Hepatocyte (in vitro differentiated cells): ENCODE measurements at regions not wholly inside any gene's neighbourhood (a gene's known extent, or its start where the extent isn't known, plus 50 kb on each side); places are given as distances from the start of the nearest gene placed in this dataset.
"Not testable (repeated sequence)": the region's sequence is repeated elsewhere in the genome, so short reads cannot be mapped to it uniquely, and the experiment has no call there.

Experiments used
- DNase-seq: peaks from one replicate; pipeline ENCODE4 v3.0.0-alpha.2; 2016; ENCODE audit warnings: low spot score
- H2AFZ ChIP-seq: fragments of 200-600 bp; sonication (generic); 2 replicates; pipeline ENCODE4 v1.6.0; 2016; ENCODE audit warnings: antibody characterized with exemption, mild to moderate bottlenecking
- H3K27ac ChIP-seq: fragments of 200-600 bp; sonication (generic); 2 replicates; pipeline ENCODE4 v1.5.1; 2016; ENCODE audit warnings: mild to moderate bottlenecking
- H3K27me3 ChIP-seq: fragments of 200-600 bp; sonication (generic); 2 replicates; pipeline ENCODE4 v1.6.1; 2016
- H3K36me3 ChIP-seq: fragments of 200-600 bp; sonication (generic); replicated peaks from 2 replicates; pipeline ENCODE4 v1.5.1; 2016; ENCODE audit warnings: low read depth; ENCODE audit not compliant: insufficient read depth
- H3K4me1 ChIP-seq: fragments of 200-600 bp; sonication (generic); 2 replicates; pipeline ENCODE4 v1.5.1; 2016; ENCODE audit warnings: mild to moderate bottlenecking, moderate library complexity; ENCODE audit not compliant: insufficient read depth
- H3K4me2 ChIP-seq: fragments of 200-600 bp; sonication (generic); 2 replicates; pipeline ENCODE4 v1.6.0; 2016
- H3K4me3 ChIP-seq: fragments of 200-600 bp; sonication (generic); 2 replicates; pipeline ENCODE4 v1.5.1; 2016; ENCODE audit warnings: mild to moderate bottlenecking
- H3K79me2 ChIP-seq: fragments of 200-600 bp; sonication (generic); 2 replicates; pipeline ENCODE4 v1.6.0; 2017; ENCODE audit warnings: mild to moderate bottlenecking
- H3K9me2 ChIP-seq: fragments of 200-600 bp; sonication (generic); replicated peaks from 2 replicates; pipeline ENCODE4 v1.6.0; 2017; ENCODE audit warnings: mild to moderate bottlenecking; ENCODE audit not compliant: insufficient read depth
- H3K9me3 ChIP-seq: fragments of 200-600 bp; sonication (generic); 2 replicates; pipeline ENCODE4 v1.5.1; 2016; ENCODE audit warnings: low read depth, mild to moderate bottlenecking
- H4K20me1 ChIP-seq: fragments of 200-600 bp; sonication (generic); 2 replicates; pipeline ENCODE4 v1.6.0; 2016; ENCODE audit warnings: mild to moderate bottlenecking; ENCODE audit not compliant: insufficient read depth, poor library complexity, severe bottlenecking
- CTCF ChIP-seq: fragments of 200-600 bp; sonication (generic); IDR thresholded peaks from 2 replicates; pipeline ENCODE4 v1.5.1; 2016; ENCODE audit warnings: antibody characterized with exemption, mild to moderate bottlenecking; ENCODE audit not compliant: poor library complexity
- EZH2 ChIP-seq: fragments of 200-600 bp; sonication (generic); IDR thresholded peaks from 2 replicates; pipeline ENCODE4 v1.6.1; 2016; ENCODE audit warnings: antibody characterized with exemption, mild to moderate bottlenecking, borderline replicate concordance
- EZH2phosphoT487 ChIP-seq: fragments of 200-600 bp; sonication (generic); IDR thresholded peaks from one replicate; pipeline ENCODE4 v1.6.1; 2018; ENCODE audit warnings: antibody characterized with exemption, mild to moderate bottlenecking, low read depth, moderate library complexity; ENCODE audit not compliant: unreplicated experiment, severe bottlenecking
- WGBS: methylation state at CpG from one replicate; pipeline ENCODE4 v1.1.6; 2016; ENCODE audit warnings: low lambda C conversion rate; ENCODE audit errors: missing lambda C conversion rate; 5-methylcytosine and 5-hydroxymethylcytosine counted together

- H2AFZ ChIP-seq, result no peak overlapping the region
Observed at GRCh38 chr20:1741309-1742048, 83.9 kb upstream of the SIRPG start.

GRCh38 chr20:1737134-1737533 is 79.6 kb upstream of the SIRPG start:
- no peak overlapping the region for H3K27ac ChIP-seq
- H3K9me3 ChIP-seq, result no peaks in the 10 kb centered on the region
- peaks cover 18% of the 10 kb centered on the region for H3K27me3 ChIP-seq
- no peaks in the 10 kb centered on the region for H3K9me2 ChIP-seq
- no peak overlapping the region for H2AFZ ChIP-seq
- WGBS, result 75% methylated on average over 1 of the region's 1 CpG
- no peaks in the 10 kb centered on the region for H3K79me2 ChIP-seq
- no peaks in the 10 kb centered on the region for H3K4me1 ChIP-seq
- H3K4me3 ChIP-seq, result no peak overlapping the region
- H4K20me1 ChIP-seq, result no peaks in the 10 kb centered on the region
- no peak for DNase-seq
- TF ChIP-seq EZH2phosphoT487, result no peak
- H3K36me3 ChIP-seq, result no peaks in the 10 kb centered on the region
- H3K4me2 ChIP-seq, result no peak overlapping the region

More at GRCh38 chr20:1741309-1742048, 83.9 kb upstream of the SIRPG start:
- Histone ChIP-seq H3K9me3 (no peaks in the 10 kb centered on the region), H3K4me2 (no peak overlapping the region), H3K79me2 (no peaks in the 10 kb centered on the region), H4K20me1 (no peaks in the 10 kb centered on the region), H3K27me3 (peaks cover 9% of the 10 kb centered on the region), H3K4me1 (no peaks in the 10 kb centered on the region), H3K27ac (no peak overlapping the region), H3K36me3 (no peaks in the 10 kb centered on the region), H3K9me2 (no peaks in the 10 kb centered on the region), H3K4me3 (no peak overlapping the region)
- TF ChIP-seq CTCF (no peak), EZH2phosphoT487 (no peak), EZH2 (no peak)
- 85% methylated on average over 6 of the region's 6 CpGs for WGBS
- no peak for DNase-seq

DNA sequence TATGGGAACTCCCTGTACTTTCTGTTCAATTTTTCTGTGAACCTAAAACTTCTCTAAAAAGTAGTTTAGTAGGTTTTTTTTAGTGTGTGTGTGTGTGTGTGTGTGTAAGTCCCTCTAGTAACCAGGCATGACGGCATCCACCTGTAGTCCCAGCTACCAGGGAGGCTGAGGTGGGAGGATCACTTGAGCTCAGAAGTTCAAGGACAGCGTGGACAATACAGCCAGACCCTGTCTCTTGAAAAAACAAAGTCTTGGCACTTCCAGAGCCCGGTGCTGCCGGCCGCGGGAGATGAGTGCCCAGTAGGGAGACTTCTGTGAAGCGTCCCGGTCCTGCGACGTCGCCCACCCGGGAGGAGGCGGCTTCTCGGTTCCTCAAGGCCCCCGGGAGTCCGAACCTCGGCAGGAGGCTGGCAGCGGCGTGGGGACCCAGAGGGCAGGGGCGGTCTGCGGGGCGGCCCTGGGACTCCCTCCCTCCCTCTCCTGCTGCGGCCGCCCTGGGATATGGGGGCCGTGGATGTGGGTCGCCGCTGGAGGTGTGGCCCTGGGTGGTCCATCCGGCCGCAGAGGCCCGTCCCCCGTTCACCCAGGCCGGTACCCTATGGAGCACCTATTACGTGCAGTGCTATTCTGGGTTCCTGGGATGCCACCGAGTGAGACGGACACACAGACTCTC is 78.0 kb upstream of the SIRPG start:
- Histone ChIP-seq H3K4me2 (no peak overlapping the region), H3K27ac (no peak overlapping the region), H2AFZ (no peak overlapping the region), H3K9me3 (no peaks in the 10 kb centered on the region), H3K4me1 (no peaks in the 10 kb centered on the region), H3K9me2 (no peaks in the 10 kb centered on the region), H3K79me2 (no peaks in the 10 kb centered on the region), H3K27me3 (peaks cover 10% of the 10 kb centered on the region), H3K4me3 (no peak overlapping the region), H3K36me3 (no peaks in the 10 kb centered on the region), H4K20me1 (no peaks in the 10 kb centered on the region)
- DNase-seq, result no peak
- 90% methylated on average over 29 of the region's 35 CpGs for WGBS
- no peak for TF ChIP-seq CTCF
- TF ChIP-seq EZH2phosphoT487, result no peak
- no peak for TF ChIP-seq EZH2

GRCh38 chr20:1734269-1734858 is 76.8 kb upstream of the SIRPG start:
- DNase-seq, result no peak
- no peak overlapping the region for H3K4me2 ChIP-seq
- peaks cover 10% of the 10 kb centered on the region for H3K27me3 ChIP-seq
- no peak overlapping the region for H2AFZ ChIP-seq
- H3K9me2 ChIP-seq, result no peaks in the 10 kb centered on the region
- H3K4me3 ChIP-seq, result no peak overlapping the region
- H3K27ac ChIP-seq, result no peak overlapping the region
- H3K36me3 ChIP-seq, result no peaks in the 10 kb centered on the region
- no peaks in the 10 kb centered on the region for H4K20me1 ChIP-seq
- no peaks in the 10 kb centered on the region for H3K79me2 ChIP-seq
- 74% methylated on average over 4 of the region's 4 CpGs for WGBS
- H3K9me3 ChIP-seq, result no peaks in the 10 kb centered on the region
- H3K4me1 ChIP-seq, result no peaks in the 10 kb centered on the region
- TF ChIP-seq EZH2phosphoT487 (no peak), EZH2 (no peak), CTCF (no peak)

DNA sequence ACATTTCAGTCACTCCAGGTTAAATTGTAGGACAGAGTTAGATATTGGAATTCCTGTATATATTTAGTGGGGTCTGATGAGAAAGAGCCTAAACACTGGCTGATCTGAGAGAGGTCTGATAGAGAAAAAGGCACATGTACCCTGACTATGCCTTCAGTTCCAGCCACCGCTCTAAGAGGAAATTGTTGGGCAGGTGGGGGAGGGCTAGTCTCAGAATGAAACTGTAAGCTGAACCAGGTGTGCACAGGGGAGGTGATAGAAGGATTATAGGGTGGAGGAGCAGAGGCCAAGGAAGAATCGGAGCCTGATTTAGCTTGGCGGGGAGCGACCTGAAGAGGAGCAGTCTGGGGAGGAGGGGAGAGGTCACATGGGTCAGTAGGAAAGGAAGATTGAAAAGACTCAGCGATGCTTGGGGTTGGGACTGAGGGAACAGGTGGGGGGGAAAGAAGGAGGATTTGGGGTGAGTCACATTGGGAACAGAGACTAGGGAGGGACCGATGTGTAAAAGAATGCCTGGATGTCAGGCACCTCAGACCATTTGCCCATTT is 74.3 kb upstream of the SIRPG start:
- not testable (repeated sequence) for DNase-seq, H3K27ac ChIP-seq
- WGBS, result 81% methylated on average over 6 of the region's 6 CpGs

More for the DNA sequence above, 74.3 kb upstream of the SIRPG start:
- H3K4me1 ChIP-seq, H3K27me3 ChIP-seq, H3K79me2 ChIP-seq, H2AFZ ChIP-seq, H3K9me3 ChIP-seq, H3K36me3 ChIP-seq, H3K4me2 ChIP-seq, H3K4me3 ChIP-seq, H4K20me1 ChIP-seq, H3K9me2 ChIP-seq: not testable (repeated sequence)
